Fibroblast of mammary gland (primary cell): ENCODE measurements at regions not wholly inside any gene's neighbourhood (a gene's known extent, or its start where the extent isn't known, plus 50 kb on each side); places are given as distances from the start of the nearest gene placed in this dataset.

Experiments
- DNase-seq: peaks from one replicate; pipeline ENCODE4 v3.0.0-alpha.2; 2010; ENCODE audit warnings: low read depth
- H3K4me3 ChIP-seq: 2 replicates; pipeline ENCODE4 v1.5.1; 2011; ENCODE audit warnings: low read depth, mild to moderate bottlenecking, low read length, moderate library complexity; ENCODE audit not compliant: control insufficient read depth
- CTCF ChIP-seq: conservative IDR thresholded peaks from 2 replicates; pipeline ENCODE4 v1.5.1; 2011; ENCODE audit warnings: low read depth, low read length, inconsistent platforms; ENCODE audit not compliant: control insufficient read depth, insufficient read depth

GRCh38 chr5:34501840-34502239 lies 154.3 kb upstream of the RAI14 start:
- DNase-seq: no peak
- H3K4me3 ChIP-seq: no peak overlapping the region
- no peak for TF ChIP-seq CTCF

- no peak for DNase-seq
- H3K4me3 ChIP-seq: no peak overlapping the region
- TF ChIP-seq CTCF: no peak
Observed at GRCh38 chr5:34502581-34502980, 153.5 kb upstream of the RAI14 start.

- DNase-seq: no peak
- no peak overlapping the region for H3K4me3 ChIP-seq
- no peak for TF ChIP-seq CTCF
Observed at GRCh38 chr5:34503379-34504253, 152.5 kb upstream of the RAI14 start.

- no peak for DNase-seq
- TF ChIP-seq CTCF: no peak
- H3K4me3 ChIP-seq: no peak overlapping the region
Observed at GRCh38 chr5:34504967-34505366, 151.2 kb upstream of the RAI14 start.

GRCh38 chr5:34505731-34506130 lies 150.4 kb upstream of the RAI14 start:
- no peak overlapping the region for H3K4me3 ChIP-seq
- no peak for TF ChIP-seq CTCF
- DNase-seq: no peak

GRCh38 chr5:34507933-34508332 lies 148.2 kb upstream of the RAI14 start:
- DNase-seq: no peak
- H3K4me3 ChIP-seq: no peak overlapping the region
- no peak for TF ChIP-seq CTCF
